ENCODE measurements at regions not wholly inside any gene's neighbourhood (a gene's known extent, or its start where the extent isn't known, plus 50 kb on each side); places are given as distances from the start of the nearest gene placed in this dataset.
A peak's percentile ranks its signal among the peaks of the same experiment; 100 is the strongest.

DNA sequence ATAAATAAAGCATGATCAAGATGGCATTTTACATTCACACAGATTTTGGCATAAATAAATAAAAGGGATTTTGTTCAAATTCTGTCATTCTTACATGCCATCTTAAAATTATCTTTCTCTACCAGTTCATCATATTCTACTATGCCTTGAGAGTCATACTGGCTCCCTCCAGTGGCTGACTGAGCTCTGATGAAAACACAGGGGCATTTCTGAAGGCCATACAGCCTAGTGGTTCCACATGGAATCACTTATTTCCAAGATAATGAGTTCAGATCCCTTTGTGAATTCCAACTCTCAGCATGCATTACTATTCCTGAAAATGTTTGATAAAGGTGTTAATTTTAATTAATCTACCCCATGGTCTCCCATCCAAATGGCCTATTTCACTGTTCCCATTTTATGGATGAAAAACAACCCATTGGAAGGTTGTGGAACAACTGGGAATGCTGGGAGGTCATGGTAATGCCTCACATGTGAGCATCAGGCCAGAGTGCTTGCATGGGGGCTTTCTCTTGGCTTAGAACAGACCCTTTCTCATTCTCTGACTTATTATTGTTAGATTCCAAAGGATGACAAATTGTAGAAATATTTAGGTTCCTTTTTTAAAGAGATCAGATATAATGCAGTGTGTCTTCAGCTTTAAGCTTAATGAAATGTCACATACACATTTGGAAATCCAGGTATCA is 622.4 kb upstream of the PKN2 start:
- TF ChIP-seq CTCF (IDR thresholded peaks at IDR 0.05; ENCODE audit: control extremely low read depth, extremely low read depth, low read depth, missing control alignments) = peak; percentile 55
- peak; percentile 14 for DNase-seq (ENCODE audit: extremely low spot score)
- POLR2A ChIA-PET = no interaction called here
- CTCF ChIA-PET = interaction anchor here (1.1 to 3.5 kb wide), 5 partner anchors 12 to 773 kb away, joined by 3 to 11 read pairs (median 10); no protein-coding TSS in a partner anchor

DNA sequence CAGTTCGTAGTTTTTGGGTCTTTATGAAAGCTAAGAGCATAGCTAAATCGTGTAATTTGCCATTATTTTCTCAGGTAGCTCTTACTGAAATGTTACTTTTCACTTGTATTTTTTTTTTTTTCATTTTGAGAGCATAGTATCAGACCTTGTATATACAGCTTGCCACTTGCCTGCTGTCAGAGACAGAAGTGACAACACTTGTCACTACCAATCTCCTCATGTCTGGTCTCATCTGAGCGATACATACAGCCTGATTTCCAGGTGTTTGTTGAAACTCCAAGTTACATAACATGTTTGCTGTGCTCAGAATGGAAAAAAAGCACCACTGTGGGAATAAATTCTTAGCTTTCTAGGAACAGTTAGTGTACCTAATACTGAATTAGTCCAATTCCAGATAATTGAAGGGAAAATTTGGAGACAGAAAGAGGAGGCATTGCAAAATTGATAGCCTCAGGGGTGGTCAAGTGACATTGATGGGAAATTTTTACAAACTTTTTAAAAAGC is 621.4 kb upstream of the PKN2 start:
- no peak for TF ChIP-seq CTCF (IDR thresholded peaks at IDR 0.05; ENCODE audit: control extremely low read depth, extremely low read depth, low read depth, missing control alignments)
- ChIA-PET CTCF (interaction anchor here (0.6 to 3.5 kb wide), 6 partner anchors 10 to 774 kb away, joined by 3 to 11 read pairs (median 4); no protein-coding TSS in a partner anchor), POLR2A (no interaction called here)
- DNase-seq (ENCODE audit: extremely low spot score) = no peak

DNA sequence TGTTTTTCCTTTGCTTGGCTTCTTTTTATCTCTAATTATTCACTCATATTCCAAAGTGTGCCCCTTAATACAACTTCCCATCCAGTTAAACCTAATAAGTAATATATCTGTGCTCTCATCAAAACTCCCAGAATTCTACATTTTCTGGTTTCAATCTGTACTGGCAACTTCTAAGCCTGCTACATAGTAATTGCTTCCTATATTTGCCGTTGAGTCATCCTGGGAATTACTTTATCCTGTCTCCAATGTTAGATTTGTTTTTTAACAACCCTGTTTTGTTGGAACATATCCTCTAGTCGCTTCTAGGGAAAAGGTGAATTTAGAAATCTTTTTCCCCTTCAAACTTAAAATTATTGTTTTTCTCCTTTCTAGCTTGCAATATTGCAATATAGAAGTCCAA is 620.5 kb upstream of the PKN2 start:
- no peak for TF ChIP-seq CTCF (IDR thresholded peaks at IDR 0.05; ENCODE audit: control extremely low read depth, extremely low read depth, low read depth, missing control alignments)
- CTCF ChIA-PET = interaction anchor here (3.5 kb wide), 1 partner anchor 770 kb away, joined by 11 read pairs; no protein-coding TSS in a partner anchor
- POLR2A ChIA-PET = no interaction called here
- DNase-seq (ENCODE audit: extremely low spot score) = no peak

GRCh38 chr1:88068407-88068960 is 615.6 kb upstream of the PKN2 start:
- TF ChIP-seq CTCF (IDR thresholded peaks at IDR 0.05; ENCODE audit: control extremely low read depth, extremely low read depth, low read depth, missing control alignments) = no peak
- POLR2A ChIA-PET = no interaction called here
- DNase-seq (ENCODE audit: extremely low spot score) = no peak
- CTCF ChIA-PET = no interaction called here

GRCh38 chr1:88070956-88071355 is 613.1 kb upstream of the PKN2 start:
- ChIA-PET CTCF (interaction anchor here (1.0 to 1.1 kb wide), 2 partner anchors 15 to 17 kb away, joined by 3 read pairs; no protein-coding TSS in a partner anchor), POLR2A (no interaction called here)
- no peak for TF ChIP-seq CTCF (IDR thresholded peaks at IDR 0.05; ENCODE audit: control extremely low read depth, extremely low read depth, low read depth, missing control alignments)
- no peak for DNase-seq (ENCODE audit: extremely low spot score)

GRCh38 chr1:88074661-88075060 is 609.4 kb upstream of the PKN2 start:
- no peak for DNase-seq (ENCODE audit: extremely low spot score)
- ChIA-PET CTCF (no interaction called here), POLR2A (no interaction called here)
- no peak for TF ChIP-seq CTCF (IDR thresholded peaks at IDR 0.05; ENCODE audit: control extremely low read depth, extremely low read depth, low read depth, missing control alignments)

Measured in GM10248 (cell line).